ENCODE measurements at regions not wholly inside any gene's neighbourhood (a gene's known extent, or its start where the extent isn't known, plus 50 kb on each side); places are given as distances from the start of the nearest gene placed in this dataset.

- no peak for DNase-seq
Measured at GRCh38 chr17:72344613-72345012, 223.8 kb downstream of the SOX9 start.

GRCh38 chr17:72345088-72345487 lies 224.3 kb downstream of the SOX9 start:
- DNase-seq: no peak

DNA sequence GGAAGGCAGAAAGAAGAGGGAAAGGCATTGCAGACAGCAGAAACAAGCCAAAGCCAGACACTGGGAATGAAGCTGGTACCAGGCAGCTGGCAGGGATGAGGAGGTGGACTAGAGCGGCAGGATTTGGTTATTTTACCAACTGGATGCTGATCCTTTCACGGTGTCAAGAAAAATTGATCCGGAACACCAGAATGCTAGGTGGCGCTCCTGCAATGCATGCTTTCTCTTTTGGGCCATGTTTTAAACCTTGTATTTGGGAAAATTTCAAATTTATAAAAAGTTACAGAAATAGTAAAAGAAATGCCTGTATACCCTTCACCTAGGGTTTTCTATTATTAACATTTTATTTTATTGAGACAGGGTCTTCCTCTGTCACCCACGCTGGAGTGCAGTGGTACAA lies 224.7 kb downstream of the SOX9 start:
- no peak for DNase-seq

DNA sequence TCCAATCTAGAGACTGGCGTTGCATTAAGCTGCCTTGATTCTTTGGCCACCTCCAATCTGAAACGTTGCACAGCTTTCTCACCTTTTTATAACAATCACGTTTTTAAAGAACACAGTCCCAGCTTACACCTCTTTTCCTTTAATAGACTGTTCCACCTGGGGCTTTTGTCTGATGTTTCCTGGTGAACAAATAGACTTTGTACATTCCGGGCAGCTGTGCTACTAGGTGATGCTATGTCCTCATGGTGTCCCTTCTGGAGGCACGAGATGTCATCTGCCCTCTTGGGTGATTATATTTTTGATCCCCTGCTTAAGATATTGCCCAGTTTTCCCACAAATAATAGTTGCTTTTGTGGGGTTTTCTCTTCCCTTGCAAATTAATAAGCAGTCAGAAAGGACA lies 225.5 kb downstream of the SOX9 start:
- DNase-seq: no peak

DNA sequence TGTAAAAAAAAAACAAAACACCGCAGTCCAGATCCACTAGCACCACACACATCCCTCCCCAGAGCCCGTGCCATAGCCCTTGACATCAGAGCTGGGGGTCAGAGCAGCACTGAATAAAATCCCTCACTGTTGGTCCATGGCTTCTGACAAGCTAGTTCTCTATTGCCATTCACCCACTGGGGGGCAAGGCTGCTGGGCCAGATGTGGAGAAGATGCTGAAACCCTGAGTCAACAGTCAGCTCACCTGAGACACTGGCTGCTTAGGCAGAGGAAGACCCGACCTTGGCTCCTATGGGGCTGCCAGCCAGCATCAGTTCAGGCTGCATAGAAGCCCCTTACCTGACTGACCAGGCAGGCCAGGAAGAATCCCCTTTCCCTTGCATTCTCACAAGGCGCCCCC lies 228.2 kb downstream of the SOX9 start:
- DNase-seq: no peak

- no peak for DNase-seq
Measured at GRCh38 chr17:72349491-72349995, 228.7 kb downstream of the SOX9 start.

DNA sequence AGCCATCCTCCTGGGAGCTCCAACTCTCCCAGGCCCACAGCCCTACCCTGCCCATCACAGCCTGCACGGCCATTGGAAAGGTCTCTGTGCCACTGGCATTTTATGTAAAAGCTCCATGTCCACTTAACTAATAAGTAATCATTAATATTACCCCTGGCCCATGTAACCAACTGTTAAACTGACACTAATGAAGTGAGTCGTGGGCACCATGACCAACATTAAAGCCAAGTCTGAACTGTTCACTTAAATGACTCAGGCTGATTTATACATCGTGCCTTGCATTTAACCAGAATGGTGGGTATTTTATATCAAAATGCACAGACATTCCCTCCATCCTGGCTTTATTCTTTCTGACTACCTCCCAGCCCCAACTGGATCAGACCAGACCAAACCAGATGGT lies 229.3 kb downstream of the SOX9 start:
- DNase-seq: no peak

- no peak for DNase-seq
Measured at GRCh38 chr17:72351365-72351764, 230.5 kb downstream of the SOX9 start.

GRCh38 chr17:72351884-72352346 lies 231.1 kb downstream of the SOX9 start:
- DNase-seq: no peak

GRCh38 chr17:72353502-72353901 lies 232.7 kb downstream of the SOX9 start:
- no peak for DNase-seq

- DNase-seq: no peak
Measured at GRCh38 chr17:72354071-72354470, 233.3 kb downstream of the SOX9 start.

GRCh38 chr17:72357764-72358365 lies 237.0 kb downstream of the SOX9 start:
- no peak for DNase-seq

DNA sequence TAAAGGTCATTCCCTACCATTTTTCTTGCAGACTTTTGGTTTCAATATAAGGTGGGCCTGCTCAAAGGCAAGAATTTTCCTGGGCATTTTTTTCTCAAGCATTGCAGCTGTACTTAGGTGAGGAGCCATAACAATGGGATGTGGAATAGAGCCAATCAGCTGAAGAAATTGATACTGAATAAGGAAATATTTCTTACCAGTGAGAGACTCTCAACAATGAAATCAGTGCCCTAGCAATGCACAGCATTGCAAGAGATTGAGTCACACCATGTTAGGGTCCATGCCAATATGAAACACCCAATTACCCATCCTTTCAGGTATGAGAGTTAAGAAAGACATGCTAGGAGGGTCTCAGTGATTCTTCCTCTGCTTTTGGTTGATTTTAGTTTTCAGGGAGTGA lies 237.6 kb downstream of the SOX9 start:
- no peak for DNase-seq

DNA sequence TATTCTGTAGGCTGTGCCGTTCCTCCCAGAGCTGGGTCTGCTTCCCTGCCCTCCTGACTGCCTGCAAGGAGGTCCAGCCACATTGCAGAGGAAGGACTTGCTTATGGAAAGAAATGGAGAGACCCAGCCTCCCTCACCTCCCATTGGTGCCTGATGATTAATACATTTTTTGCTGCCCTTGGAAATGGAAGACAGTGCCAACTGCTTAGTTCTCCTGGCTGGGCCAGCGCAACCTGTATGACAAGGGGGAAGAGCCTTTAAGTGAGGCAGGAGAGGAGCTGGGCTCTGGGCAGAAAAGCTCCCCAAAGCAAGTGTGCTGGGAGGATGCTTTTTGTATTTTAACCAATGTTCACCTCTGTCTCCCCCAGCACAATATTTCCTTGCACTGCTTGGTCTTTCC lies 238.5 kb downstream of the SOX9 start:
- no peak for DNase-seq

GRCh38 chr17:72359811-72360210 lies 239.0 kb downstream of the SOX9 start:
- no peak for DNase-seq

- DNase-seq: no peak
Measured at GRCh38 chr17:72360386-72360940, 239.6 kb downstream of the SOX9 start.

DNA sequence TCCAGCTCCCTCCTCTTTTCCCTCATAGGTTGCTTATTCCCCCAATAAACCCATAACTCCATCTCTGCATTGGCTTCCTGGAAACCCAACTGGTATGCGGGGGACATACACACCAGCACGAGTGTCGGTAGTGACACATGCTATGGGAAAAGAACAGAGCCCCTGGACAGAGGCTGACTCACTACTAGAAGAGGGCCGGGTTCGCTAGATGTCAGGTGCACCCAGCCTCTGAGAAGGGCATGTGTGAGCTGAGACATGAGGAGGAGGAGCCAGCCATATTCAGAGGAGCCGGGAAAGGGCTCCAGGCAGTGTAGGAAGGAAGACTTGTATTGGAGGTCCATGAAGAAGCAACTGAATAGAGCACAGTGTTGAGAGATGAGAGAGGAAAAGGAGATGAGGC lies 241.1 kb downstream of the SOX9 start:
- no peak for DNase-seq

DNA sequence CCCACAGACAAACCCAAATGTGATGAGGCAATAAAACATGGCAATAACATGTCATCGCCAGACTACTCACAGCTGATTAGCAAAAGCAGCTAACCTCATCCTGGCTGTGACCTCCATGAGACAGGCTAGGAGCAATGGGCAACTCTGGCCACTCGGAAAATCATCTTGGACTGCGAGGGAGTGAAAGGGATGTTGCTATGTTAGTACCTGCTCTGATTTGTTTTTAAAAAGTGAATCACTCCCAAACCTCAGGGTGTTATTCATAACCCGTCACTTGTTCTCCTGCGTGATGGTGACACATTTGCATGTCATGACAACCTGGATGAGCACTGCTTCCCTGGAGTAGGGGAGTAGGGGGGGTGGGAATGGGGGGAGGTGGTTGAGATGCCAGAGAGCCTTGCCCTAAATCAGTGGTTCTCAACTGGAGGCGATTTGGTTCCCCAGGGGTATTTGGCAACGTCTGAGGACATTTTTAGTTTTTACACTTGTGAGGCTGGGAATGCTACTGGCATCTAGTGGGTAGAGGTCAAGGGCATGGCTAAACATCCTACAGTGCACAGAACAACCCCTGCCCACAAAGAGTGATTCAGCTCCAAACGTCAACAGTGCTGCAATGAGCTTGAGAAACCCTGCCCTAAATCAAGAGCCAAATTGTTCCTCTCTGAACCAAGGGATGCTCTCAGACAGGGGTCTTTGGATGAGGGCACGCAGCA lies 241.7 kb downstream of the SOX9 start:
- no peak for DNase-seq

DNA sequence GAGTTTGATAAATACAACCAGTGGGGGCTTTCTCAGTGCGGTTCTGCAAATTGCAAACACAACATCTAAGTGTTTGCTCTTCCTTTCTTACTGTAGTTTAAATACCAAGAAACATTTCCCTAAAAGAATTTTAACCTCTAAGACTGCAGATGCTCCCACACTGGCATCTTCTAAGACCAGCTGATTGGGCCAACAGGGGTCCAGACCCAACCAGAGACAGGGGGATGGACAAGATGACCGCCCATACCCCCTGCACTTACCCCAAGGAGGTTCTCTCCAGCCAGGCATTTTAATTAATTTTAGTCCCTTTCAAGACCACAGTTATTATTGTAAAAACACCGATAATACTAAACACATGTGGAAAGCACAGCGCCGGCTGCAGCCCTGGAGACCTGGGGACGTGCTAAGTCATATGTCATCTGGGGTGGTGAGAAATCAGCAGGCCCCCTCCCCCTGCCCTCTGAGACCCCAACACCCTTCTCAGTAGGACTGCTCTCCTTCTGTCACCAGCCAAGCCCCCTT lies 242.3 kb downstream of the SOX9 start:
- DNase-seq: no peak

- DNase-seq: no peak
Measured at GRCh38 chr17:72365857-72366414, 245.1 kb downstream of the SOX9 start.

GRCh38 chr17:72366626-72367025 lies 245.8 kb downstream of the SOX9 start:
- no peak for DNase-seq

- no peak for DNase-seq
Measured at GRCh38 chr17:72368191-72368590, 247.4 kb downstream of the SOX9 start.

DNA sequence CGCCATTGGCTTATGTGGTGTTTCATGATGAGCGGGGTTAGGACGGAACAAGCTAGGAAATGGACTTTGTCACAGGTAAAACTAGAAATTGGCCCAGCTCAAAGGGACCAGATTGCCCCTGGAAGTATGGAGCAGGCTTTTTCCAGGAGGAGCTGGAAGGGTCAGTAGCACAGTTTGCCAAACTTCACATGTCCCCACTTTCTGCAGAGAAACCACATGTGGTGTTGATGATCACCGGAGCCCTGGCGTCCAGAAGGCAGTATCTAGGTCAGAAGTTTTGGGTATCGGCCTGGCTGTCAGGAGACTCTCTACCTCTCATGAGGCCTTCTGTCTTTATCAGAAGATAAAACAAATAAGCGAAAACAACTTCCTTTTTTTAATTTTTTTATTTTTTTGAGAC lies 248.5 kb downstream of the SOX9 start:
- no peak for DNase-seq

GRCh38 chr17:72370819-72371218 lies 250.0 kb downstream of the SOX9 start:
- no peak for DNase-seq
